Activated naive CD4-positive, alpha-beta T cell treated with anti-CD3 and anti-CD28 coated beads for 36 hours (primary cell): ENCODE measurements at regions not wholly inside any gene's neighbourhood (a gene's known extent, or its start where the extent isn't known, plus 50 kb on each side); places are given as distances from the start of the nearest gene placed in this dataset.

ENCODE experiments used
- CTCF ChIA-PET: fragments of 350-600 bp; sonication (Branson Sonifier 250); formaldehyde crosslinking; loops from one replicate; lab custom pipeline; 2021; ENCODE audit warnings: antibody characterized with exemption; lab: Charles Lee
- DNase-seq: peaks from one replicate; pipeline ENCODE4 v3.0.0-alpha.2; 2020
- H3K27ac Mint-ChIP-seq: one replicate; pipeline ENCODE4 v1.8.0; 2021; ENCODE audit warnings: mild to moderate bottlenecking, mixed read lengths
- H3K27me3 Mint-ChIP-seq: one replicate; pipeline ENCODE4 v1.8.0; 2021; ENCODE audit warnings: low read depth, mixed read lengths
- H3K36me3 Mint-ChIP-seq: one replicate; pipeline ENCODE4 v1.8.0; 2021; ENCODE audit warnings: low read depth, mixed read lengths
- H3K4me1 Mint-ChIP-seq: one replicate; pipeline ENCODE4 v1.8.0; 2021; ENCODE audit warnings: low read depth, mixed read lengths
- H3K4me3 Mint-ChIP-seq: one replicate; pipeline ENCODE4 v1.8.0; 2021; ENCODE audit warnings: mild to moderate bottlenecking, moderate library complexity, mixed read lengths
- H3K9me3 Mint-ChIP-seq: one replicate; pipeline ENCODE4 v1.8.0; 2021; ENCODE audit warnings: mixed read lengths
- intact Hi-C: fragments of 100-400 bp; cut with micrococcal nuclease; formaldehyde crosslinking; loops from one replicate; pipeline ENCODE4 v1.15.1; 2023

- DNase-seq, result no peak
- no peaks in the 10 kb centered on the region for H3K4me1 Mint-ChIP-seq
- no peaks in the 10 kb centered on the region for H3K9me3 Mint-ChIP-seq
- no peak overlapping the region for H3K27ac Mint-ChIP-seq
- CTCF ChIA-PET, result no interaction called here
- intact Hi-C loops, result no loop called here
- peaks cover 2% of the 10 kb centered on the region for H3K27me3 Mint-ChIP-seq
- no peak overlapping the region for H3K4me3 Mint-ChIP-seq
- no peaks in the 10 kb centered on the region for H3K36me3 Mint-ChIP-seq
Observed at GRCh38 chr7:17506596-17506995, 208.1 kb downstream of the AHR start.

GRCh38 chr7:17507717-17508116 lies 209.3 kb downstream of the AHR start:
- H3K4me1 Mint-ChIP-seq, result no peaks in the 10 kb centered on the region
- no peaks in the 10 kb centered on the region for H3K9me3 Mint-ChIP-seq
- no peaks in the 10 kb centered on the region for H3K36me3 Mint-ChIP-seq
- peaks cover 2% of the 10 kb centered on the region for H3K27me3 Mint-ChIP-seq
- DNase-seq, result no peak
- CTCF ChIA-PET, result no interaction called here
- no peak overlapping the region for H3K27ac Mint-ChIP-seq
- intact Hi-C loops, result no loop called here
- no peak overlapping the region for H3K4me3 Mint-ChIP-seq

- no peak for DNase-seq
- Mint-ChIP-seq H3K36me3 (no peaks in the 10 kb centered on the region), H3K9me3 (no peaks in the 10 kb centered on the region), H3K27me3 (peaks cover 4% of the 10 kb centered on the region), H3K4me3 (no peak overlapping the region), H3K4me1 (no peaks in the 10 kb centered on the region), H3K27ac (no peak overlapping the region)
- CTCF ChIA-PET, result no interaction called here
- intact Hi-C loops, result no loop called here
Observed at GRCh38 chr7:17512181-17512675, 213.8 kb downstream of the AHR start.

- CTCF ChIA-PET, result no interaction called here
- no peaks in the 10 kb centered on the region for H3K36me3 Mint-ChIP-seq
- H3K27ac Mint-ChIP-seq, result no peak overlapping the region
- peaks cover 4% of the 10 kb centered on the region for H3K27me3 Mint-ChIP-seq
- H3K4me1 Mint-ChIP-seq, result peaks cover 4% of the 10 kb centered on the region
- H3K9me3 Mint-ChIP-seq, result no peaks in the 10 kb centered on the region
- H3K4me3 Mint-ChIP-seq, result no peak overlapping the region
- intact Hi-C loops, result no loop called here
- no peak for DNase-seq
Observed at GRCh38 chr7:17516771-17517170, 218.3 kb downstream of the AHR start.

- H3K4me3 Mint-ChIP-seq, result no peak overlapping the region
- CTCF ChIA-PET, result no interaction called here
Observed at GRCh38 chr7:17520941-17521340, 222.5 kb downstream of the AHR start.

GRCh38 chr7:17521437-17521836 lies 223.0 kb downstream of the AHR start:
- DNase-seq, result no peak
- no peak overlapping the region for H3K27ac Mint-ChIP-seq
- no peak overlapping the region for H3K4me3 Mint-ChIP-seq
- CTCF ChIA-PET, result interaction anchor here (1.5 kb wide), 1 partner anchor 121 kb away, joined by 4 read pairs; no protein-coding TSS in a partner anchor
- peaks cover 7% of the 10 kb centered on the region for H3K4me1 Mint-ChIP-seq
- no peaks in the 10 kb centered on the region for H3K27me3 Mint-ChIP-seq
- no peaks in the 10 kb centered on the region for H3K36me3 Mint-ChIP-seq
- intact Hi-C loops, result no loop called here
- no peaks in the 10 kb centered on the region for H3K9me3 Mint-ChIP-seq

More at GRCh38 chr7:17520941-17521340, 222.5 kb downstream of the AHR start:
- H3K36me3 Mint-ChIP-seq, result no peaks in the 10 kb centered on the region
- peaks cover 7% of the 10 kb centered on the region for H3K4me1 Mint-ChIP-seq
- H3K9me3 Mint-ChIP-seq, result no peaks in the 10 kb centered on the region
- no peak for DNase-seq
- no peak overlapping the region for H3K27ac Mint-ChIP-seq
- intact Hi-C loops, result no loop called here
- H3K27me3 Mint-ChIP-seq, result no peaks in the 10 kb centered on the region

GRCh38 chr7:17523813-17524739 lies 225.6 kb downstream of the AHR start:
- Mint-ChIP-seq H3K36me3 (no peaks in the 10 kb centered on the region), H3K4me3 (no peak overlapping the region), H3K9me3 (no peaks in the 10 kb centered on the region), H3K4me1 (peaks cover 7% of the 10 kb centered on the region), H3K27ac (no peak overlapping the region), H3K27me3 (peaks cover 5% of the 10 kb centered on the region)
- no peak for DNase-seq
- intact Hi-C loops, result no loop called here
- CTCF ChIA-PET, result interaction anchor here (1.1 kb wide), 1 partner anchor 541 kb away, joined by 4 read pairs; no protein-coding TSS in a partner anchor

GRCh38 chr7:17524746-17525145 lies 226.3 kb downstream of the AHR start:
- Mint-ChIP-seq H3K4me1 (peaks cover 7% of the 10 kb centered on the region), H3K36me3 (no peaks in the 10 kb centered on the region), H3K4me3 (no peak overlapping the region), H3K9me3 (no peaks in the 10 kb centered on the region), H3K27ac (no peak overlapping the region), H3K27me3 (peaks cover 6% of the 10 kb centered on the region)
- CTCF ChIA-PET, result interaction anchor here (1.1 kb wide), 1 partner anchor 542 kb away, joined by 4 read pairs; no protein-coding TSS in a partner anchor
- intact Hi-C loops, result no loop called here
- no peak for DNase-seq

- H3K36me3 Mint-ChIP-seq, result no peaks in the 10 kb centered on the region
- no peak overlapping the region for H3K4me3 Mint-ChIP-seq
- no peaks in the 10 kb centered on the region for H3K9me3 Mint-ChIP-seq
- CTCF ChIA-PET, result interaction anchor here (0.7 kb wide), 1 partner anchor 10 kb away, joined by 4 read pairs; no protein-coding TSS in a partner anchor
- DNase-seq, result no peak
- intact Hi-C loops, result no loop called here
- peaks cover 6% of the 10 kb centered on the region for H3K27me3 Mint-ChIP-seq
- H3K27ac Mint-ChIP-seq, result no peak overlapping the region
- peaks cover 3% of the 10 kb centered on the region for H3K4me1 Mint-ChIP-seq
Observed at GRCh38 chr7:17526621-17527020, 228.2 kb downstream of the AHR start.

- H3K36me3 Mint-ChIP-seq, result no peaks in the 10 kb centered on the region
- CTCF ChIA-PET, result no interaction called here
- peaks cover 3% of the 10 kb centered on the region for H3K4me1 Mint-ChIP-seq
- no peaks in the 10 kb centered on the region for H3K9me3 Mint-ChIP-seq
- H3K27me3 Mint-ChIP-seq, result peaks cover 9% of the 10 kb centered on the region
- intact Hi-C loops, result no loop called here
- no peak overlapping the region for H3K27ac Mint-ChIP-seq
- no peak for DNase-seq
- no peak overlapping the region for H3K4me3 Mint-ChIP-seq
Observed at GRCh38 chr7:17528636-17529035, 230.2 kb downstream of the AHR start.

GRCh38 chr7:17530244-17530643 lies 231.8 kb downstream of the AHR start:
- Mint-ChIP-seq H3K9me3 (no peaks in the 10 kb centered on the region), H3K27me3 (peaks cover 9% of the 10 kb centered on the region), H3K4me3 (no peak overlapping the region), H3K4me1 (no peaks in the 10 kb centered on the region), H3K27ac (no peak overlapping the region), H3K36me3 (no peaks in the 10 kb centered on the region)
- intact Hi-C loops, result loop anchor here (2.0 kb wide), 2 partner anchors 227 to 467 kb away; no protein-coding TSS in a partner anchor
- DNase-seq, result no peak
- CTCF ChIA-PET, result no interaction called here

- H3K4me3 Mint-ChIP-seq, result no peak overlapping the region
- no peak for DNase-seq
- H3K36me3 Mint-ChIP-seq, result no peaks in the 10 kb centered on the region
- no peak overlapping the region for H3K27ac Mint-ChIP-seq
- intact Hi-C loops, result loop anchor here (1.0 to 2.0 kb wide), 4 partner anchors 228 to 605 kb away; no protein-coding TSS in a partner anchor
- no peaks in the 10 kb centered on the region for H3K9me3 Mint-ChIP-seq
- CTCF ChIA-PET, result interaction anchor here (0.6 to 1.1 kb wide), 2 partner anchors 524 to 548 kb away, joined by 3 to 8 read pairs; no protein-coding TSS in a partner anchor
- no peaks in the 10 kb centered on the region for H3K4me1 Mint-ChIP-seq
- peaks cover 10% of the 10 kb centered on the region for H3K27me3 Mint-ChIP-seq
Observed at GRCh38 chr7:17530741-17531421, 232.4 kb downstream of the AHR start.
